22Rv1 (cell line): ENCODE measurements at regions not wholly inside any gene's neighbourhood (a gene's known extent, or its start where the extent isn't known, plus 50 kb on each side); places are given as distances from the start of the nearest gene placed in this dataset.

Experiments used
- ZFX ChIP-seq: fragments of 450-650 bp; IDR thresholded peaks from 2 replicates; pipeline ENCODE4 v1.6.1; 2017; ENCODE audit warnings: antibody characterized with exemption, borderline replicate concordance
- TF ChIP-seq, protein P1 (sequence below): fragments of 450-650 bp; IDR thresholded peaks from 2 replicates; pipeline ENCODE4 v1.5.1; 2017; ENCODE audit warnings: mild to moderate bottlenecking

DNA sequence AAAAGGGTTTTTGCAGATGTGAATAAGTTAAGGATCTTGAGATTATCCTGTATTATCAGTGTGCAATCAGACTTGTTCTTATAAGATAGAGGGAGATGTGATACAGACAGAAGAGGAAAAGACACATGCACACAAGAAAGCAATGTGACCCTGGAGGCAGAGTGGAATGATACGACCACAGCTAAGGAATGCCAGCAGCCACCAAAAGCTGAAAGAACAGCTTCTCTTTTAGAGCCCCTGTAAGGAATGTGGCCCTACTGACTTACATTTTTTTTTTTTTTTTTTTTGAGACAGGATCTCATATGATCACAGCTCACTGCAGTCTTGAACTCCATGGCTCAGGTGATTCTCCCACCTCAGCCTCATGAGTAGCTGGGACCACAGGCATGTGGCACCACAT, 62.3 kb upstream of the CNTNAP4 start:
- TF ChIP-seq, protein P1, sequence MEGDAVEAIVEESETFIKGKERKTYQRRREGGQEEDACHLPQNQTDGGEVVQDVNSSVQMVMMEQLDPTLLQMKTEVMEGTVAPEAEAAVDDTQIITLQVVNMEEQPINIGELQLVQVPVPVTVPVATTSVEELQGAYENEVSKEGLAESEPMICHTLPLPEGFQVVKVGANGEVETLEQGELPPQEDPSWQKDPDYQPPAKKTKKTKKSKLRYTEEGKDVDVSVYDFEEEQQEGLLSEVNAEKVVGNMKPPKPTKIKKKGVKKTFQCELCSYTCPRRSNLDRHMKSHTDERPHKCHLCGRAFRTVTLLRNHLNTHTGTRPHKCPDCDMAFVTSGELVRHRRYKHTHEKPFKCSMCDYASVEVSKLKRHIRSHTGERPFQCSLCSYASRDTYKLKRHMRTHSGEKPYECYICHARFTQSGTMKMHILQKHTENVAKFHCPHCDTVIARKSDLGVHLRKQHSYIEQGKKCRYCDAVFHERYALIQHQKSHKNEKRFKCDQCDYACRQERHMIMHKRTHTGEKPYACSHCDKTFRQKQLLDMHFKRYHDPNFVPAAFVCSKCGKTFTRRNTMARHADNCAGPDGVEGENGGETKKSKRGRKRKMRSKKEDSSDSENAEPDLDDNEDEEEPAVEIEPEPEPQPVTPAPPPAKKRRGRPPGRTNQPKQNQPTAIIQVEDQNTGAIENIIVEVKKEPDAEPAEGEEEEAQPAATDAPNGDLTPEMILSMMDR: no peak
- TF ChIP-seq ZFX: no peak
